Epithelial cell of esophagus (primary cell): ENCODE measurements at regions not wholly inside any gene's neighbourhood (a gene's known extent, or its start where the extent isn't known, plus 50 kb on each side); places are given as distances from the start of the nearest gene placed in this dataset.

Experiments
- DNase-seq: peaks from one replicate; pipeline ENCODE4 v3.0.0; 2010; ENCODE audit warnings: low read depth
- H3K4me3 ChIP-seq: 2 replicates; pipeline ENCODE4 v1.5.1; 2011; ENCODE audit warnings: mild to moderate bottlenecking, low read length, control low read depth
- CTCF ChIP-seq: IDR thresholded peaks from 2 replicates; pipeline ENCODE4 v1.5.1; 2011; ENCODE audit warnings: low read depth, mild to moderate bottlenecking, low read length, control low read depth, inconsistent platforms; ENCODE audit not compliant: insufficient read depth; ENCODE audit errors: missing control alignments

- DNase-seq = no peak
- H3K4me3 ChIP-seq = no peak overlapping the region
- no peak for TF ChIP-seq CTCF
Observed at GRCh38 chr3:106229495-106230278, 360.9 kb upstream of the CBLB start.

- TF ChIP-seq CTCF = no peak
- DNase-seq = no peak
- H3K4me3 ChIP-seq = no peak overlapping the region
Observed at GRCh38 chr3:106231086-106231485, 362.3 kb upstream of the CBLB start.

- no peak overlapping the region for H3K4me3 ChIP-seq
- no peak for DNase-seq
- TF ChIP-seq CTCF = no peak
Observed at GRCh38 chr3:106232956-106233355, 364.1 kb upstream of the CBLB start.

GRCh38 chr3:106239195-106239697 is 370.4 kb upstream of the CBLB start:
- DNase-seq = no peak
- no peak overlapping the region for H3K4me3 ChIP-seq
- no peak for TF ChIP-seq CTCF

GRCh38 chr3:106241593-106241992 is 372.8 kb upstream of the CBLB start:
- DNase-seq = no peak
- no peak overlapping the region for H3K4me3 ChIP-seq
- no peak for TF ChIP-seq CTCF

- DNase-seq = no peak
- H3K4me3 ChIP-seq = no peak overlapping the region
- TF ChIP-seq CTCF = no peak
Observed at GRCh38 chr3:106242781-106243180, 374.0 kb upstream of the CBLB start.

GRCh38 chr3:106245400-106245799 is 376.6 kb upstream of the CBLB start:
- H3K4me3 ChIP-seq = no peak overlapping the region
- TF ChIP-seq CTCF = no peak
- DNase-seq = no peak
